ENCODE measurements at regions not wholly inside any gene's neighbourhood (a gene's known extent, or its start where the extent isn't known, plus 50 kb on each side); places are given as distances from the start of the nearest gene placed in this dataset.

DNA sequence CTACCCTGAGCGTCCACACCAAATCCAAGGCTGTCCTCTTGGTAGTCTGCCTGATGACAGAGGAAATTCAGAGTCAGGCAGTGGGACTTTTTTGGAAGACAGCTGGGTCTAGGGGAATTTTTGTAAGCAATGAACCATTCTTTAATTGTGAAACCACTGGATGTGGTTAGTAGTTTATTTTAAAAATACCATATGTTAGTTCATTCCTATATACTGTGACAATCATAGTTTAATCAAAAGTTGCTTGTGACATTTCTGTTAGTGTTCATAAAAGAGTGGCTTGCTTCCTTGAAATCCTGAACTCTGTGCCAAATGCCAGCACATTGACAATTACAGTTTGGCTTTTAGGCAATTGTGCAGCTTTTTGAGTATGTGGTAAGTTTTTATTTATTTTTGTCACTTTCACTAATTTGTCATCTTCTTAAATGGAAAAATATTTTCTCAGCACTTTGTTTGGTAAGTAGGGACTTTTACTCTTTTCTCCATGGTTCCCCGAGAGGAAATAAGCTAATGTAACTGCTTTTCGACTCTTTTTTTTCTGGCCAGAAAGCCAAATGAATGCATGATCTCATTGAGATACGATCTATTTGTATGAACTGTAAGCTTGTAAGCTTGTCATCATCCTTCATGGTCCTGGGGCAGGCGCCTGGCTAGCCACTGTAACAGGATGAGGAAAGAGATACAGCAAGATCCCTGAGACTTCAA lies 72.6 kb upstream of the SLC4A4 start:
- TF ChIP-seq, protein P1, sequence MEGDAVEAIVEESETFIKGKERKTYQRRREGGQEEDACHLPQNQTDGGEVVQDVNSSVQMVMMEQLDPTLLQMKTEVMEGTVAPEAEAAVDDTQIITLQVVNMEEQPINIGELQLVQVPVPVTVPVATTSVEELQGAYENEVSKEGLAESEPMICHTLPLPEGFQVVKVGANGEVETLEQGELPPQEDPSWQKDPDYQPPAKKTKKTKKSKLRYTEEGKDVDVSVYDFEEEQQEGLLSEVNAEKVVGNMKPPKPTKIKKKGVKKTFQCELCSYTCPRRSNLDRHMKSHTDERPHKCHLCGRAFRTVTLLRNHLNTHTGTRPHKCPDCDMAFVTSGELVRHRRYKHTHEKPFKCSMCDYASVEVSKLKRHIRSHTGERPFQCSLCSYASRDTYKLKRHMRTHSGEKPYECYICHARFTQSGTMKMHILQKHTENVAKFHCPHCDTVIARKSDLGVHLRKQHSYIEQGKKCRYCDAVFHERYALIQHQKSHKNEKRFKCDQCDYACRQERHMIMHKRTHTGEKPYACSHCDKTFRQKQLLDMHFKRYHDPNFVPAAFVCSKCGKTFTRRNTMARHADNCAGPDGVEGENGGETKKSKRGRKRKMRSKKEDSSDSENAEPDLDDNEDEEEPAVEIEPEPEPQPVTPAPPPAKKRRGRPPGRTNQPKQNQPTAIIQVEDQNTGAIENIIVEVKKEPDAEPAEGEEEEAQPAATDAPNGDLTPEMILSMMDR (IDR thresholded peaks at IDR 0.05), result no peak
- no peak overlapping the region for H3K27ac ChIP-seq
- intact Hi-C loops (cut with DNase I; ENCODE audit: low total_unique reads), result no loop called here

DNA sequence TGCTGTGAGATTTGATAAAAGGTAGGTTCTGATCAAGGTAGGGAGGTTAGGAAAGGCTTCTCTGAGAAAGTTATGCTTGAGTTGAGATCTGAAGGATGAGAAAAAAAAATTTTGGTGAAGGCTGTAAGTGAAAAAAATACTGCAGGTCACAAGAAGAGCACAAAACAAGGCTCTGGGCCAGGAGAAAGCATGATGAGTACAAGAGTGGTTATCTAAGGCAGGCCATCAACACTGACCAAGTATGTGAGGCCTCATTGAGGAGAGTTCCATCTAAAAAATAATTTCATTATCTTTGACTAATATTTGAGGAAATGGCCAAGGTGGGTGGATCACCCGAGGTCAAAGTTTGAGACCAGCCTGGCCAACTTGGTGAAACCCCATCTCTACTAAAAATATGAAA lies 71.6 kb upstream of the SLC4A4 start:
- TF ChIP-seq, protein P1 (IDR thresholded peaks at IDR 0.05), result no peak
- no peak for TF ChIP-seq POLR2A (IDR thresholded peaks at IDR 0.05)
- Histone ChIP-seq H3K4me3 (no peak overlapping the region), H3K27ac (no peak overlapping the region), H3K36me3 (no peaks in the 10 kb centered on the region), H3K27me3 (no peaks in the 10 kb centered on the region), H3K4me1 (no peaks in the 10 kb centered on the region), H3K9me3 (no peaks in the 10 kb centered on the region)
- intact Hi-C loops (cut with DNase I; ENCODE audit: low total_unique reads), result no loop called here
- no peak for DNase-seq

More for the DNA sequence above, 72.6 kb upstream of the SLC4A4 start:
- H3K4me1 ChIP-seq, result no peaks in the 10 kb centered on the region
- H3K4me3 ChIP-seq, result no peak overlapping the region
- H3K27me3 ChIP-seq, result no peaks in the 10 kb centered on the region
- H3K36me3 ChIP-seq, result no peaks in the 10 kb centered on the region
- H3K9me3 ChIP-seq, result no peaks in the 10 kb centered on the region
- DNase-seq, result no peak

DNA sequence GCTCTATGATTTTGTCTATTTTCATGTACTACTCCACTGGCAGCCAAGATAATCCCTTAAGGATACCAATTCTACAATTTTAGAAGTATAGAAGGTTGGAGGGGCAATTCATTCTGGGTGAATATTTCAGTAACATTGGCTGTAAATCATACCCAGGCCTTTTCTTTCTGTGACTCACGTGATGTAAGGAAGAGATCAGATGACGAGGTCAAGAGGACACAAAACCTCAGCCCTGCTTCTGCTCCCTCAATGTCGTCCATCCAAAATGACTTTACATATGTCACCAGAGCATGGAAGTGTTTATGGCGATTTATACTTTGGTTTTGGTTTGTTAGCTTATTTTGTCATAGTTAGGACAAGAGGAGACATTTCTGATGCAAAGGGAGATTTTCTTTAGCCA lies 70.7 kb upstream of the SLC4A4 start:
- DNase-seq, result no peak
- Histone ChIP-seq H3K4me1 (no peaks in the 10 kb centered on the region), H3K27ac (no peak overlapping the region), H3K4me3 (no peak overlapping the region), H3K36me3 (no peaks in the 10 kb centered on the region), H3K27me3 (no peaks in the 10 kb centered on the region), H3K9me3 (no peaks in the 10 kb centered on the region)
- intact Hi-C loops (cut with DNase I; ENCODE audit: low total_unique reads), result no loop called here
- TF ChIP-seq, protein P1 (IDR thresholded peaks at IDR 0.05), result no peak
- no peak for TF ChIP-seq POLR2A (IDR thresholded peaks at IDR 0.05)

DNA sequence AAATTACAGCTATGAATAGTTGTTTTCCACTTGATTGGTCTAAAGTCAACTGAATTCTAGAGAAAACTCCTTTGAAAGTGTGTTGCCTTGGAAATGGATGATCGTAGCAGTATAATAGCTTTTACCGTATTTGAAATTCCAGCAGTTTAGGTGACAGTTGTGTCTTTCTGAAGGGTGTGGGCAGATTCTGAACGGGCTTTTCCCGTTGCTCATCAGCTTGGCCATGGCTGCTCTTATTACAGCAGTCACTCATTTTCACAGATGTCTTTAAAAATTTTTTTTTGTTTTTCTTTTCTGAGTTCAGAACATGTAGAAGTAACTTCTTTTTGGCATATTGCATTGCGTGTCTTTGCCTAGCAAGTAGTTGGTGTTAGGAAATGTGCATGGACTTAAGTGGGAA lies 69.6 kb upstream of the SLC4A4 start:
- Histone ChIP-seq H3K4me3 (no peak overlapping the region), H3K27me3 (no peaks in the 10 kb centered on the region), H3K9me3 (no peaks in the 10 kb centered on the region), H3K36me3 (no peaks in the 10 kb centered on the region), H3K4me1 (no peaks in the 10 kb centered on the region), H3K27ac (no peak overlapping the region)
- intact Hi-C loops (cut with DNase I; ENCODE audit: low total_unique reads), result no loop called here
- DNase-seq, result no peak
- TF ChIP-seq, protein P1 (IDR thresholded peaks at IDR 0.05), result no peak
- no peak for TF ChIP-seq POLR2A (IDR thresholded peaks at IDR 0.05)

DNA sequence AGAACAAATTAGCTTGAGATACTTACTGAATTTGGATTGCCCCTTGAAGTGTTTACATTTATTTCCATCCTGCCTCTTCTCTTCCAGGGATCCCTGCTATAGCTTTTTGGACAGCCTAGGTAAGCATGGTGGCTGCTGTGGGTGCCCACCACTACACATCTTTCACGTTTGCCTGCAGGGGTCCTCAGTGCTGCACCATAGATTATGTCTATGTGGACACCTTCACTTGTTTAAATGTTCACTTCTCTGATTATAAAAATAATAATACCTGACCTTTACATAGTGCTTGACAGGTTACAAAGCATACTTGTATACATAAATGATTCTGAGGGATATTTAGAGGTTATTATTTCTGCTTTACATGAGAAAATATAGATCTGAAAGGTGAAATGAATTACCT lies 67.9 kb upstream of the SLC4A4 start:
- Histone ChIP-seq H3K27ac (no peak overlapping the region), H3K36me3 (no peaks in the 10 kb centered on the region), H3K4me3 (no peak overlapping the region), H3K4me1 (no peaks in the 10 kb centered on the region), H3K27me3 (no peaks in the 10 kb centered on the region), H3K9me3 (no peaks in the 10 kb centered on the region)
- no peak for DNase-seq
- intact Hi-C loops (cut with DNase I; ENCODE audit: low total_unique reads), result no loop called here
- no peak for TF ChIP-seq POLR2A (IDR thresholded peaks at IDR 0.05)
- TF ChIP-seq, protein P1 (IDR thresholded peaks at IDR 0.05), result no peak
